NCI-H1436 treated with DMSO at 0.1 percent for 48 hours (cell line): ENCODE measurements at regions not wholly inside any gene's neighbourhood (a gene's known extent, or its start where the extent isn't known, plus 50 kb on each side); places are given as distances from the start of the nearest gene placed in this dataset.

Experiments
- DNase-seq: peaks from one replicate; lab custom pipeline; 2025; lab: John Stamatoyannopoulos, UW

DNA sequence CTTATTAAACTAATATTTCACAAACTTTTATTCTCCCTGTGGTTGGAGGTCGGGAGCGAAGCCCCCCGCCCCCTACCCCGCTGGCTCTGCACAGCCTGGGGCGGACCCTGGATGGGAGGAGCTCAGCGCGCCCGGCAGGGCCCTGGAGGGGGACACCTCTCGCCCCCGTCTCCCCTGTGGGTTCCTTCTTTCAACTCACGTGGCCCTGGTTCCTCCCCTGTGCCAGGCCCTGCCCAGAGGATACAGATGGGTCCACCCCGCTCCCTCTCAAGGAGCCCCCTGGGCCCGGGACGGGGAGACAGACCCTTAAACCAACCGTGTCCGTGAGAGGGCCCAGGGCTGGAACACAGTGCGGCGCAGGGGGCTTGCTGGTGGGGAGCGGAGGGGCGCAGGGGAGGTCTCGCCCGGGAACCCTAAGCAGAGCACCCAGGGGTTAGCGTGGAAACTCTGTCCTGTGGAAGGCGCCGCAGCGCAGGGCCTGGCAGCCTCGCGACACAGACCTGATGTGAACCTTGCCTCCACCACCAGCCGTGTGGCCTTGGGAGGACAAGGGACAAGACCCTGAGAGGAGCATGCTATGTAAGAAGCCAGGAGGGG lies 103.7 kb upstream of the MVB12B start:
- no peak for DNase-seq

GRCh38 chr9:126223798-126224531 lies 102.7 kb upstream of the MVB12B start:
- no peak for DNase-seq

GRCh38 chr9:126225611-126226609 lies 100.7 kb upstream of the MVB12B start:
- no peak for DNase-seq

DNA sequence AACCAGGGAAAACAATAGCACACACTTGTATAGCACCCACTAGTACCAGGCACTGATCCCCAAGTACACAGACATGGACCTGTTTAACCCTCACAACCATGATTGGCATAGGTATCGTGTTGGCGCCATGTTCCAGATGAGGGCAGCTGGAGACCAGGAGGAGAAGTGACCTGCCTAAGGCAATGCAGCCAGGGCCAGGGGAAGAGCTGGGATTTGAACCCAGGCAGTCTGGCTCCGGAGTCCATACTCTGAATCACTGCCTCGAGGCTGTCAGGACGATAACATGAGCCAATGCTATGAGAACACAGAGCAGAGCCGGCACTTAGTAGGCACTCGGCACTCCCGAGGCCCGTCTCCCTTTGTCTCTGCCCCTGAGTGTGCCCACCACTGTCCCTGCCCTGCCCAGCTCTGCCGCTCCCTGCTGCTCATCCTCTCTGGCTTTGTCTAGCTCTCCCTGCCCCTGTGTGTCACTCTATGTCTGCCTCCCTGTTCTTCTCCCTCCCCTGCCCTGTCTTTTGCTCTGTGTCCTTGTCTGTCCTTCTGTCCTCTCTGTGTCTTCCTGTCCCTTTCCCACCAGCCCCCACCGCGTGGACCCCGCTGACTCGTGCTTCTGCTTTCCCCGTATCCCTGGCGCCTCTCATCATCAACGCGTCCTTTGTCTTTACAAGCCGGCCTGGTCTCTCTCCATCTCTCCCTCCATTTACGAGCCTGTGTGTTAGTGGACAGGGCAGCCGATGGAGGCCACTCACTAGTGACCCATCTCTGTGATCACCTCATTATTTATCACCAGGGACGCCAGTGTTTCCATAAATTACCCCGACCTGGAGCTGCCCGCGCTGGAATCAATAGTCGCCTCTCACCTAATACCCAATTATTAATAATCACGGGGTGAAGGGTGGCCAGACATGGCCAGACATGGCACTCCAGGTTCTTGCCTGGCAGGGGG lies 99.4 kb upstream of the MVB12B start:
- no peak for DNase-seq

GRCh38 chr9:126228111-126228780 lies 98.4 kb upstream of the MVB12B start:
- DNase-seq = no peak

DNA sequence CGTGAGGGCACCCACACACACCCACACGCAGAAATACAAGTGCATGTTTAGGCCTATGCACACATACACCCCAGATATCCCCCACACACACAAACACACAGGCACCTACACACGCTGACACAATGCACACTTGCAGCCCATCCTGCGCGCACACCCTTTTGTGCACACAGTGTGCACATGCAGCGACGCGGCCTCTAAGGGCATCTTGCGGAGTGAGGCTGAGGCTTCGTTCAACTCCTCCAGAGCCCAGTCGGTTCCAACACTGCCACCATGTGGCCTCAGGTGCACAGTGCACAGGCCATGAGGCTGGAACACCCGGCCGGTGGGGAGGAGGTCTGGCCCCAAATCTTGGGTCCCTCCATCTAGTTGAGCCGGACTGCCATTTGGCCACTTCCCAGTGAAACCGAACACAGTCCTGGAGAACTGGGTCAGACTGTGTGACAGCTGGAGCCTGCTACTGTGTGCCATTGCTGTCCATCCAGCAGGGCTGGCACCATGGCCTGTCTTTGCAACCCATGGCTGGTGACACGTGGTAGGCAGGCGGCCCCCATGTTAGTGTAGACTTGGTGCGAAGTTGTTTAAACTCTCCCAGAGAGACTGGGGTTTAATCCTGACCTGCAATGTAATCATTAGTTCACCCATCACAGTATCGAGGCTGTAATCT lies 97.7 kb upstream of the MVB12B start:
- DNase-seq = no peak

DNA sequence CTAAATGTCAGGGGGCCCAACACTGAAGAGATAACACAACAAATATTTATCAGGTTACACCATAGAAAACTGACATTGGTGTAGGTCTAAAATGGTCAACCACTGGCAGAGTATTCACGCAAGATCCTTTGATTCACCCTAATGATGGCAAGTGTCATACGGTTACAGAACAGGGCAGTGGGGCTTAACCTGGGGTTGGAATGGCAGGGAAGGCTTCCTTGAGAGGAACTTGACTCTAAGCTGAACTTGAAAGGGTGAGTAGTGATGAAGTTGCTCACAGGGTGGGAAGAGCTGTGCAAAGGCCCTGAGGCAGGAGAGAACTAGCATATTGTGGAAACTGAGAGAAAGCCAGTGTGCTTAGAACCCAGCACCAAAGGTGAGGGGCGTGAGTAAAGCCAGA lies 97.1 kb upstream of the MVB12B start:
- DNase-seq = no peak

DNA sequence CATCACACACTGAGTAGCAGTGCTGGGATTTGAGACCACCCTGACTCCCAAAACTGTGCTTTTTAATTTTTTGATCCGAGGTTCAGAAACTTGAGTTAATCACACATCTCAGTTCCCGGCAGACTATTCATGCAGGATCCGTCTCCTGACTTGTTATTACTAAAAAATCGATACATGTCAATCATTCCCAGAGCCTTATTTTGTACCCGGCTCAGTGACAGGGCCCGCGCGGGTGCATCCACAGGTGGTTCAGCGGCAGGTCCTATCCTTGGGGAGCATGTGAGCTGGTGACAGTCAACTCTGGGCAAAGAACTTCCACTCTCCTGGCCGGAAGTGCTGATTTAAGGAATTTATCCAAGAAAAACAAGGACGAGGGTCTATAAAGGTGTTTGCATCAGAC lies 95.9 kb upstream of the MVB12B start:
- DNase-seq = no peak

GRCh38 chr9:126232461-126232860 lies 94.2 kb upstream of the MVB12B start:
- DNase-seq = no peak

- no peak for DNase-seq
Measured at GRCh38 chr9:126233175-126233574, 93.5 kb upstream of the MVB12B start.

- no peak for DNase-seq
Measured at GRCh38 chr9:126233913-126234525, 92.6 kb upstream of the MVB12B start.

- DNase-seq = no peak
Measured at GRCh38 chr9:126234681-126235335, 91.8 kb upstream of the MVB12B start.

GRCh38 chr9:126235336-126236243 lies 91.0 kb upstream of the MVB12B start:
- no peak for DNase-seq

GRCh38 chr9:126236273-126236672 lies 90.4 kb upstream of the MVB12B start:
- no peak for DNase-seq

- no peak for DNase-seq
Measured at GRCh38 chr9:126238415-126238814, 88.2 kb upstream of the MVB12B start.

GRCh38 chr9:126239515-126239914 lies 87.1 kb upstream of the MVB12B start:
- no peak for DNase-seq

- DNase-seq = no peak
Measured at GRCh38 chr9:126240835-126241234, 85.8 kb upstream of the MVB12B start.

- DNase-seq = no peak
Measured at GRCh38 chr9:126248680-126249079, 77.9 kb upstream of the MVB12B start.
